Embryonic facial prominence (tissue), 1 donor: ENCODE measurements at regions not wholly inside any gene's neighbourhood (a gene's known extent, or its start where the extent isn't known, plus 50 kb on each side); places are given as distances from the start of the nearest gene placed in this dataset.
"Not testable (repeated sequence)": the region's sequence is repeated elsewhere in the genome, so short reads cannot be mapped to it uniquely, and the experiment has no call there.

ENCODE experiments used
- DNase-seq: peaks from one replicate; pipeline ENCODE4 v3.0.0-alpha.2; 2016; ENCODE audit errors: extremely low spot score

DNA sequence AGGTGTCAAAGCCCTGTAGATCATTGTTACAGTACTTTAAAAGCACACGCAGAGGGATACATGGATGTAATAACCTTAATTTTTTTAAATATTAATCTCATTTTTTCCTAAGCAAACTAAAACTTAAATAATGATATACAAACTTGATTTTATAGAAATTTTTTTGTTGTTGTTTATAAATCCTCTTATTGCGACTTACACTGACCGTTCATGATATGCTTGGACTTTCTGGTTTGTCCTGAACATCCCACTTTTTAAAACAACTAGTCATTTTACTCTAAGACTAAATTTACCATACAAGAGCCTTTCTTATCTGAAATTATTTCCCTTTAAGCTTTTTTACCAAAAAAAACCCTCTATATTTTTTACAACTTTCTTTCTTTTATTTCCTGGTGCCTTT, 2106.0 kb downstream of the PCDH7 start:
- DNase-seq, result no peak

DNA sequence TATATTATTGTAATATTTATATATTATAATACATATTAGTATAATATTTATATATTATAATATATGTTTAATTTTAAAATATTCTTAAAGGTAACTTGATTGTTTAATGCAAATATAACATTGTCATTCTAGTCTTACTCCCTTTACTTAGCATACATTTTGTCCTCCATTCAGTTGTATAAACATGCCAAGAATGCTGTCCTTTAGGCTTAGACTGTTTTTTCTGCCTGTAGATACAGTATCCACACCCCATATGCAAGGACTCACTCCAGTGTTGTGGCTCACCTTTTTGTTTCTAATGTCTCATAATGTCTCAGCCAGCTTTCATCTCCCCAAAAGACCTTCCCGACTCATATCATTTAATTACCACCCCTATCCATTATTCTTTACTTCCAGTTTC, 2110.0 kb downstream of the PCDH7 start:
- DNase-seq, result no peak

DNA sequence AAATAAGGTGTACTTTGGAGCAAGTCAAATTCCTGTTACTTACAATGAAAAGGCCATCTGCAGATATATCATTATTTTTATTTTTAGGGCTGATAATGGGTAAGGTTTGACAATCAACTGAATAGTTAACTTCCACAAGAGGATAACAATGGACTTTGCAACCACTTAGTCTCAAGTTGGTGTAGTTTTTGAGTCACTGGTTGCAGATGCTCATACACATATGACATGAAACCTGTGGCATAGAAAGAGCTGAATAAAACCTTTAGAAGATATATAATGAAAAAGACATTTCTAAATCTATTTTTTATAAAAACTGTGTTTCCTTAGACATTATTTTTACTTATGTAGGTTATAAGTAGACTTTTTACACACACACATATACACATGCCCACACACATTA, 2110.9 kb downstream of the PCDH7 start:
- DNase-seq, result no peak

DNA sequence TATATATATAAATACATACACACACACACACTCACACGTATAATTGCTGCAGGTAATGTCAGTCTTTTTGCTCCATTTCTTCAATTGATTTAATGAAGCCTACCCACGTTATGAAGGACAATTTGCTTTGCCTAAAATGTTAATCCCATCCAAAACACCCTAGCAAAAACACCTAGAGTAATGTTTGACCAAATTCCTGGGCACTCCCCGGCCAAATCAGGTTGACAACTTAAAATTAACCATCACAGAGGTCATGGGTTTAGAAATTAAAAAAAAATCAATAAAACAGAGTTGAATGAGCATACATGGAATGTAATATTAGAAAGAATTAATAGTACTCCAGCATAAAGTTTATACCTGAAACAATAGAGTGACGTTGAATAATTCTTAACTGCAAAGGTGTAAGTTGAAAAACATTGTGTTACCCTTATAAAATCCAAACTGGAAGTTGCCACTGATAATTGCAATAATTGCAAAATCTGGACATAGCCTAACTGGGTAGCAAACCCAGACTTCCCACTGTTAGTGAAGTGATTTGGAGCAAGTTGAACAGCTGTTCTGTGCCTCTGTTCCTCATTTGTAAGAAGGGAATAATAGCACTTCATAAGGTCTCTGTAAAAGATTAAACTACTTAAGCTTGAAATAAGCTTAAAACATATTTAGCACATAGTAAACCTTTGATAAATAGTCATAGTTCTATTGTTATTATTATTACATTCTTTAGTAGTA, 2120.5 kb downstream of the PCDH7 start:
- no peak for DNase-seq

DNA sequence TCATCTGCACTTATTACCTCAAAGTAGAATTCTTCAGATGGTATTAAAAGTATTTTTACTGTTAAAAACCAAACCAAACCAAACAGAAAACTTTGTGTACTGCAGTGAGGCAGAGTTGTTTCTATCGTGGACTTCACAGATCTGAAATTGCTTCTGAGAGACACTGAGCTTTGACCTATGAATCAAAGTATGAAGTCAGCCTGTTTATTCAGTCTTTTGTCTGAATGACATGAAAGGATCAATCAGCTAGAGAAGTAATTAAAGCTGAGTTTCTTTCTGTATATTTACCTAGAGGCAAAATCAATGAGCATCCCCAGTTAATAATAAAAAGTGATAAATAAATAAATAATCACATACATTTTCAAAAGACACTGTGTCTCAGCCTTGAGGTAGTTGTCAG, 2121.0 kb downstream of the PCDH7 start:
- DNase-seq, result no peak

DNA sequence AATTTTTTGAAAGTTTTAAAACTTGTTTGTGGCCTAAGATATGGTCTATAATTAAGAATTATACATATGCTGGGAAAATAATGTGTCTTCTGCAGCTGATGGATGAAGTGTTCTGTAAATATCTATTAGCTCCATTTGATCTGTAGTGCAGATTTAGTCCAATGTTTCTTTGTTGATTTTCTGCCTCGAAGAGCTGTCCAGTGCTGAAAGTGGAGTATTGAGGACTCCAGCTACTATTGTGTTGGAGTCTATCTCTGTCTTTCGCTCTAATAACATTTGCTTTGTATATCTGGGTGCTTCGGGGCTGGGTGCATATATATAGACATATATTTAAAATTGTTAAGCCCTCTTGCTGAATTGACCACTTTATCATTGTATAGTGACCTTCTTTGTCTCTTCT, 2127.3 kb downstream of the PCDH7 start:
- no peak for DNase-seq

DNA sequence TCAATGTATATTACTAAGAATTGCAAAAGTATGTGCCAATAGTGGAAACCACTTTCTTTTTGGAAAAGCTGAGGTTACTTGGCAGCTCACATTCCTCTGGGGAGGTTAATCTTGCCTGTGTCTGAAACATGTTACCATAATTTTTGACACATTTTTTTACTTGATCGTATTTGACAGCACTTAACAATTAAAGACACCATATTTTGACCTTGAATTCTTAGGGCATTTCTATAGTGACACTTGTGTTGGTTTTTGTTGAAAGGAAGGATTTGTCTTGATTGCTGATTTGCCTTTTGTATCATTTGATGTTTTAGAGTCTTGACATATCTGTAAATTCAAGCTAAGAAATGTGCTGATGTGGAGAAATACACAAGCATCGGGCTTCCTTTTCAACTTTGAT, 2135.5 kb downstream of the PCDH7 start:
- no peak for DNase-seq

DNA sequence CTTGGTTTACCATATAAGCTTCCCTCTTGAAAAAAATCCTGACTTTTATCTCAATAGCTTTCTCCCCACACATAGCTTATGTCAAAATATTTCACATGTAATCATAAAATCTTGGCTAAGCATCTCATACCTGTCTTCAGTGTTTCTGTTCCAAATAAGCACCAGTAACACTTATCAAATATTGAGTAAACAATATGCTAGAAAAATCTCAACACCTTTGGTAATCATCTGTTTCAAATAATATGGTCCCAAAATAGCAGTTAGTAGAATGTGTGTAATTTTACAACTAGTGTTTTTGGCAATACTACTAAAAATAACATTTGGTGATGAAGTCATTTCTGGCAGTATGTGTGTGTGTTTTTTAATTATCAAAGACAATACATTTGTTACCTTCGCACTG, 2138.2 kb downstream of the PCDH7 start:
- DNase-seq, result no peak

DNA sequence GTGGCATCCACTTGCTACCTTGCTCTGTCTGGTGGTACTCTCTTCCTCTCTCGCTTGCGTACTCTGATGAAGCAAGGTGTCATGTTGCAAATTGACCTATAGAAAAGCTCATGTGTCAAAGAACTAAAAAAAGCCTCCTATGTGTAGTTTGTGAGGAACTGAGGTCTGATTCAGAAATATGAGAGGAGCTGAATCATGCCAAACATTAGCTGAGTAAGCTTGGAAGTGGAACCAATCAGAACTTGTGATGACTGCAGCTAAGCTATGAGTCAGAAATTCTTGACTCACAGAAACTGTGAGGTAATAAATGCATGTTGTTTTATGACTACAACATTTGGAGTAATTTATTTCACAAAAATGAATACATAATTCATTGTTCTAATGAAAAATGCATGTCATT, 2138.8 kb downstream of the PCDH7 start:
- DNase-seq, result no peak

DNA sequence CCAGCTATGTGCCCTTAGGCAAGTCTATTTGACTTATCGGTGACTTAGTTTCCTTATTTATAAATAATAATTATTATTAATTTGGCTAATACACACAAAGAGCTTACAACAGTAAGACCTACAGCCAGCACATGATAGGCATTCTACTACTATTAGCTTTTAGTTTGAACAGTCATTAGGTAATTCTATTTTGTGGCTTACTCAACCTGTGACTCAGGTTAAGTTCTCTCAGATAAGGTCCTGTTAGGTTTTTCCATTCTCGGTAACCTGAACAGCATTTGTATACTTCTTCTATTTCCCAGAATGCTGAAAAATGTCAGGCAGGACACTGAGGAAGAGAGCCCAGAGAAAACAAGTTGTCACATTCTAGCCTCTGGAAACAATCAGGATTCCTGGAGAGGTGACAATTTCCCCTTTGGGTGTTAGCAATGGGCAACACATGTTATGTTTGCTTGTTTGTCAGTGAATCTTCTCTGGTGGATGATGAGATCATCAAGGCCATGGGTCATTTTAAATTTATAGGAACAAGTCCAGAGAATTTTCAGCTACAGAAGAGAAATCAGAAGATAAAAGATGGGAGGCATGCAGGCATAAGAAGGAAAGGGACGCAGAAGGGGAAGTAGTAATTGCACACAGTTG, 2144.7 kb downstream of the PCDH7 start:
- no peak for DNase-seq

DNA sequence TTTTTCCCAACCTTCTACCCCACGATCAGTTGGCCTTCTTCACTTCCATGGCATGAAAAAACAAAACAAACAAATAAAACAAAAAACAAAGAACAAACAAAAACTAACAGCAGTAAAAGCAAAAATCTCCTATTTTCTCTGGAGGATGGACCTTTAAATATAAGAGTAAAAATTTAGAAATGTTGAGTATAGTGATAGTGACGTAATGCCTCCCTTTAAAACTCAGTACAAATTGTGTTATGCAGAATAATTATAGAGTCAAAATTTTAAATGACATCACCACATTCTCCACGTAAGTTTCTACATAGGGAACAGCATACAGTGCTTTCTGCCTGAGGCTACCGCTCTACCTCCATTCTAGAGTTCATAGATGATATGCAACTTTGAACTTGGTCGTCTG, 2156.4 kb downstream of the PCDH7 start:
- no peak for DNase-seq

DNA sequence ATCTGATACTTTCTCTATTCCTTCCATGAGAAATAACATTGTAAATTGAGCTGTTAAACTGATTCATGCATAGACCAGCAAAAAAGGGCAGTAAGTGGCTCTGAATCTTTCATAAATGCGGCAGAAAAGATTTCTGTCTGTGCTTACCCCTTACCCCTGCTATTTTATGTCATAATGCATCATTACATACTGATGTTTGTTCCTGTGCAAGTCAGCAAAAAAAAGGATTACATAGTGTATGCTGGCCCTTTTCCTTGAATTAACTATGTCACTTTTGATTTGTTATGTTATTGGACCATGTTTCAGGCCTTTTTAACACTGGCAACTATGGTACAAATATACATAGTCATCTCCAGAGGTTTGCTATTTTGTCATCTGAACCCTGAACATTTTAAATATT, 2159.7 kb downstream of the PCDH7 start:
- DNase-seq, result no peak

DNA sequence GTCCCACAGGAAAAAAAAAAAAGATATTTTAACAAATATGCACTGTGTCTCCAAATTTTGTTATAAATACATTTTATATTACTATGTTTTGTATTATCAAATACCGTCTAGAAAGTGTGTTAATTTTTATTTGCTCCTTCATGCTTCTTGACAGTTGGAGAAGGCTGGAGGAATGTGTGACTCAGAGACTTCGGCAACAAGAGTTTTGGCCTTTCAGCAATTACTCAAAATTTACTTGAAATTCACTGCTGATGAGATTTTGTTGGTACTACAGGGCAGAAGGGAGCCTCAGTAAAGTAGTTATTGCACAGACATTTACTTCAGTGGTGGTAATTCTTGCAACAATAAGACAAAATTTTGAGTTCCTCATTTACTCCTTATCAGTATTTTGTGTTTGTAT, 2164.0 kb downstream of the PCDH7 start:
- no peak for DNase-seq

DNA sequence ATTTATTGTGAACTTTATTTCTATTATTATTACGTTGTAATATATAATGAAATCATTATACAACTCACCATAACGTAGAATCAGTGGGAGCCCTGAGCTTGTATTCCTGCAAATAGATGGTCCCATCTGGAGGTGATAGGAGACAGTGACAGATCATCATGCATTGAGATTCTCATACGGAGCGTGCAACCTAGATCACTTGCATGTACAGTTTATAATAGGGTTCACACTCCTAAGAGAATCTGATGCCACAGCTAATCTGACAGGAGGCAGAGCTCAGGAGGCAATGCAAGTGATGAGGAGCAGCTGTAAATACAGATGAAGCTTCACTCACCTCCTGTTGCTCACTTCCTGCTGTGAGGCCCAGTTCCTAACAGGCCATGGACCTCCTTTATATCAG, 2170.2 kb downstream of the PCDH7 start:
- no peak for DNase-seq

DNA sequence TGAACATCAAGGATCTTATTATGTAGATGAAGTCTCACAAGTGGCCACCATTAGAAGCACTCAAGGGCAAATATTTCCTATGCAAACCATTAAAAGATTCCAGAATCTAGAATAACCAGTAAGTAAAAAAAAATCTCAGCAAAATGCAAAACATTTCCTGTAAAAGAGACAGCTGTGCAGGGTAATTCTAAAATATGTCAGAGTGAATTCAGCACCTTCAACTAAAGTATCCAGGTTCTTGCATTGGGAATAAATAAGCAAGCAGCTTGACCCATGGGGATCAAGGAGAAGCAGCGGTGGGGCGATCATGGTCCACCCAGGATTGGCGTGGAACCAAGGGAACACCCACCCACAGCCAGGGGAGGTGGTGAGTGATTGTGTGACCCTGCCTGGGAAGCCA, 2188.9 kb downstream of the PCDH7 start:
- no peak for DNase-seq

DNA sequence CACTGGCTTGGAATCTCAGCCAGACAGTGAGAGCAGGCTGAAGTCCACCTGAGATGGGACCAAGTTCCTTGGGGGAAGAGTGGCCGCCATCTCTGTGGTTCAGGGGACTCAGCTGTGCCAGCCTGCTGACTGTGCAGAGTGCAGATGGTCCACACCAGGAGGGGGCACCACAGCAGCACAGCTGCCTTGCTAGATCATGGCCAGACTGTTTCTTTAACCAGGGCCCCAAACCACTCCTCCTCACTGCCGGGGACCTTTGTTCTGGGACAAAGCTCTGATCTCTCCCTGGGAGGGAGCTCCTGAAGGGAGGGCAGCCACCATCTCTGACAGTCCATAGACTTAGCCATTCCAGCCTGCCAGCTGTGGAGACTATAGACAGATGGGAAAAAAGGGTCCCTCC, 2189.6 kb downstream of the PCDH7 start:
- no peak for DNase-seq

DNA sequence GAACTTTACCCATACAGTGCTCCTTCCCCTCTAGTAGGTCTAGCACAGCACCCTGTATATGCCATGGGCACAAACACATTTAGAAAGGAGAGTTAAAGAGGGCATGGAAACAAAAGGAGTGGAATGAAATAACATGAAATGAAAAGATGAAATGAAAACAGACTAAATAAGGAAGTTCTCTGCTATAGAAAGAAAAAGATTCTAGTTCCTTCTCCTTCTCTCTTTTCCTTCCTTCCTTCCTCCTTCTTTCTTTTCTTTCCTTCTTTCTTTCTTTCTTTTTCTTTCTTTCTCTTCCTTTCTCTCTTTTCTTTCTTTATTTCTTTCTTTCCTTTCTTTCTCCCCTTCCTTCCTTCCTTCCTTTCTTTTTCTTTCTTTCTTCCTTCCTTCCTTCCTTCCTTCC, 2197.4 kb downstream of the PCDH7 start:
- DNase-seq, result no peak

DNA sequence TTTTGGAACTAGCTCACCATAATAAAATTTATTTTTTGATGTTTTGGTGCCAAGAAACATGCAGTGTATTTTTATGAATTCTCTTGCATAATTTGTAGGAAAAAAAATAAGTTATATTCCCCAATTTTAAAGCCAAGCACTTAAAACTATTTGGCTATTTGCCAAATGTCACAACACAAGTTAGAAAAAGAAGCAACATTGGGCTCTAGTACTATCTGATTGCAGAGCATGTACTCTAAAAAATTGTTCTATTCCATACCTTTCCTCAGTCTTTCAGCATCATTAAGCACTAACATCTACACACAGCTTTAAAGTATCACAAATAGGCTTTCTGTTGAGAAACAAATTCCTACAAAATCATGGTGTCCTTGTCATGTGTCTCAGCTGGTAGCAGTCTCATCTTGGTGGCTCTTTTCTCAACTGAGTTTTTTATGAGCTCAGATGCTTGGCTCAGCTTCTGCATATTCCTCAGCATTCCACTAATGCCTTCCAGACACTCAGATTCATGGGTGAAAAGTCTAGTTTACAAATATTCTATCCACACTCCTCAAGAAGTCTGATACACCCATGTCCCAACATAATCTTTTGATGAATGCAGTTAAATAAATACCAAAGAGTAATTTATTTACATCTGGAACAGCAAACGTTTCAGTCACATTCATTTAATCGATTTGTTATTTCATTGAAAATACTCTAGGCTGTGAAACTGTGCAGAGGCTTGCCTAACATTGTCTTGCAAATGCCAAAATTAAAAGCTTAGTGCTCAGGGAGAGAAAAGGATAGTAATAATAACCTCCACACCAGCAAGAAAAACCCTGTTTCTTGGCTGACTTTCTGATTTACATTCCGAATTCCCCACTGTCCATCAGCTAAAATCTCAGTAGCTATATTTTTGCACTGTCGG, 2209.9 kb downstream of the PCDH7 start:
- no peak for DNase-seq

DNA sequence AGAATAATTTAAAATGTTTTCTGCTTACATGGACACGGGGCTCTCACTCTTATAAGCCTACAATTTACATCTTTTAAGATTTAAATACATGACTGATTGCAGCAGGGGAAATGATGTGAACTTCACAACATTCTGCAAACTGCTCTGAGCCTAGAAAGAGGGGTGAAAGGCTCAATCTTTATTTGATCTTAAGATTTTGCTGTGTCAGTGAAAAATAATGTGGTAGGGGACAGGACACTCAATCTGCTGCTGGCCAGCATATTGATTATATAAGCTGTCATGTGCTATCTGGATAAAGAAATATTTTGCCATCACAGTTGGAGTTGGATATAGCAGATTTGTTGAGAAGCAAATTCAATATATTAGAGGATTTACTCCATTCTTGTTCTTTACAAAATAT, 2210.5 kb downstream of the PCDH7 start:
- DNase-seq, result no peak

DNA sequence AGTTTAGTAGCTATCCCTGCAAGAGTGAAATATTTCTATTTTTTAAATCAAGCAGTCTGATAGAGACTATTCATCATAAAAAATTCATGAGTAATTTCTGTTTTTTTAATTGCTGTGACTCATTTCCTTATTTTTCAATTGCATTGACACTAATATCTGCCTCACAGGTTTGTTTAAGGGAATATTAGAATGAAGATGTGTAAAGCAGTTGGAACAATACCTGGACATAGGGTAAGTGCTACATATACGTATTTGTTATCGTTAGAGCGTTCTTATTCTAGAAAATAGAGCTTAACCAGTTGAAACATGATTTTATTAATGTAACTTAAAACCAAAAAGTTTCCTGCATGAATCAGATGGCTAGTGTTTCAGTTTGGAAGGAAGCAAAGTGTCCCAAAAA, 2211.3 kb downstream of the PCDH7 start:
- no peak for DNase-seq

DNA sequence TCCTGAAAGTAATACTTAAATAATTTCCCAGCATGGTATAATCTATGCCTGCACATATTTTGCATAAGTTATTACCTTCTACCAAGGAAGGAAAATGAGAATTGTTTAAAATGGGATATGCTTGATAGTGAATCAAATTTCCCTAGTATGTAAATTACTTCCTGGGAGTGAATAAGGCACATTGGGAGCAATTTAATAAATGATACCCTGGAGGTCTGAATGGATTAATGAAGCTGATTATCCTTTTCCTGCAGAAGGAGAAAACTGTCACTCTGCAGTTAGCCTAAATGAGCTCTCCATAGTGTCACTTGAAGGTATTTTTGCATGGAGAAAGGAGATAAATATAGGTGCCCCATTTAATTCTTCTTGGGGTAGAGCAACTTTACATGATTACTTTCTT, 2212.0 kb downstream of the PCDH7 start:
- DNase-seq, result no peak

DNA sequence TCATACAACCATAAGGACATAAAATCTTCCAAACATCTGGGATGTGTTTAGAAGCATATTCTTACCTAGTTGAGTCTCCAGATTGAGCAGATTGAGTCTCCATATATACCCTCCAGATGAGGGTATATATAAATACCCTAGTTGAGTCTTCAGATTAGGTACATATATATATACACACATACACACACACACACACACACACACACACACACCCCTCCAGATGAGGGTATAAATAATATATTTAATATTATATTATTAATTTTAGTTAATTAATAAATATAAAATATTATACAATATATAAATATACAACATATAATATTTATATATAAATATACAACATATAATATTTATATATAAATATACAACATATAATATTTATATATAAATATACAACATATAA, 2219.1 kb downstream of the PCDH7 start:
- DNase-seq, result not testable (repeated sequence)

DNA sequence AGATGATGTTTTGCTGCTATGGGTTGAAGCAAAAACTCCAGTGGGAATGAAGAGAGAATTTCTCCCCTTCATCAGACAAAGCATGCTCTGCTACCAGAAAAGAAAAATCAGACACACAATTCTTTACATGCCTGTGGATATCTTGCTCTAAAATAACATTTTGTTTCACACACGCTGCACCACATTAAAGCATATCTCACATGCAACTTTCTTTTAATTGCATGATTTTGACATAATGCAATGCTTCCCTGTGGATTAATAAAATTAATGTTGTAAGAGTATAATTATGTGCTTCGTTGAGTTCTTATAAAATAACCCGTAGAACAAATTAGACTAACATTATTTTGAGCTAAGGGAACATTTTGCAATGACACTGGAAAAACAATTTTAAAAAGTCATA, 2230.7 kb downstream of the PCDH7 start:
- no peak for DNase-seq
